ENCODE measurements at regions not wholly inside any gene's neighbourhood (a gene's known extent, or its start where the extent isn't known, plus 50 kb on each side); places are given as distances from the start of the nearest gene placed in this dataset.

DNA sequence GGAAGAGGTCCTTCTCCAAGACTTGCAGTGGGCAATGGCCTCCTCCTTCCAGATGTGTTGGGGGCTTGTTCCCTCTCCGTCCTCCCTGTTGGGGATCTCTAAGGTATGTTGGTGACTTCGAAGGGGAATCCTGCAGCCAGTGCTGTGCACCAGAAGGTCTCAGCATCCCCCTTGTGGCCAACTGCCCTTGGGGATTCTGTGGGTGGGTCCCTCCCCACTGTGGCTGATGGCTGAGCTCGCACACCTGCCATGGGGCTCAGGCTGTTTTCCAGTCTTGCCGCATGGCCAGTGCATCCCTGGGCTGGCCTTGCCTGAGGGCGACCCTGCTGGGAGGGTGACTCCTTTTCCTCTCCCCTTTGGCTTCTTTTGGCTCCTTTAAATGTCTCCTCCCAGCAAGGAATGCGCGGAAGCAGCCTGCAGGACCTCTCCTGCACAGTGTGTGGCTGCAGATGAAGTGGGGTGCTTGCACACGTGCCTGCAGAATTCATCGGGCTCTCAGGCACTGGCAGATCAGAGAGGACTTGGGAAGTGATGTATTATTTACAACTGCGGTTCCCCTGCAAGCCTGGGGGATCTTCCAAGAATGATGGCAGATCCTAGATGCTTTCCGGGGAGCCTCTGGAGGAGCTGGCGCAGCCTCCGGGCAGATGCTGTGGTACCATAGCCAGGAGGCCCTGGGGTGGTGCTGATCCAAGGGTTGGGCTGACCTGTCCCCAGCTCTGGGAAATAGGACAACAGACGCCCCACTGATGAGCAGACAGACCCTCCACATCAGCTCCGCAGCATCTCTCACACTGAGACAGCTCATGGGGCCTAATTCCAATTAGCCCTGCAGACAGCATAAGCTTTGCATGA, 410.0 kb downstream of the TCERG1L start:
- Mint-ChIP-seq H3K9me3 (peaks cover 0 to 2% (median 0%) of the 10 kb centered on the region in 7 donors), H3K4me3 (no peak overlapping the region), H3K36me3 (no peaks in the 10 kb centered on the region), H3K27me3 (no peaks in the 10 kb centered on the region), H3K4me1 (no peaks in the 10 kb centered on the region), H3K27ac (no peak overlapping the region)
- ATAC-seq (ENCODE audit: low read depth in 2 of 2) (no peak), DNase-seq (no peak)

DNA sequence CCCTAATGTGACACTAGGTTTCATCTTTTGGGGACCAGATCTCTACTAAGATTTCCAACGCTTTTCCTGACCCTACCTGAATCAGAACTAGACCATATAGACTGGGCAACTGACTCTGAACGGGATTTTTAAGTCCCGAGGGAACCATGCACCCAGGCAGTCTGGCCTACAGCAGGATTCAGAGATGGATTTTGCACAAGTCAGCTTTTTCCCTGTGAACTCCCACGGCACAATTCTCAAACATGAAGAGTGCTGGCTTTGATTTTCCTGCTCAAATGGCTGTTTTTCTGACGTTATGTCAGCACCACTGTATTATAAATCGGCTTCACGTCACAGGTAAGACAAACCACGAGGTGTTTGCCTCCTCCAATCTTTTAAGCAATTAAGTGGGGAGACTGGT, 409.1 kb downstream of the TCERG1L start:
- ATAC-seq (ENCODE audit: low read depth in 2 of 2) (no peak), DNase-seq (no peak)
- no peaks in the 10 kb centered on the region for H3K9me3 Mint-ChIP-seq
- H3K4me3 Mint-ChIP-seq: no peak overlapping the region
- no peaks in the 10 kb centered on the region for H3K36me3 Mint-ChIP-seq
- H3K27me3 Mint-ChIP-seq: no peaks in the 10 kb centered on the region
- no peaks in the 10 kb centered on the region for H3K4me1 Mint-ChIP-seq
- no peak overlapping the region for H3K27ac Mint-ChIP-seq

DNA sequence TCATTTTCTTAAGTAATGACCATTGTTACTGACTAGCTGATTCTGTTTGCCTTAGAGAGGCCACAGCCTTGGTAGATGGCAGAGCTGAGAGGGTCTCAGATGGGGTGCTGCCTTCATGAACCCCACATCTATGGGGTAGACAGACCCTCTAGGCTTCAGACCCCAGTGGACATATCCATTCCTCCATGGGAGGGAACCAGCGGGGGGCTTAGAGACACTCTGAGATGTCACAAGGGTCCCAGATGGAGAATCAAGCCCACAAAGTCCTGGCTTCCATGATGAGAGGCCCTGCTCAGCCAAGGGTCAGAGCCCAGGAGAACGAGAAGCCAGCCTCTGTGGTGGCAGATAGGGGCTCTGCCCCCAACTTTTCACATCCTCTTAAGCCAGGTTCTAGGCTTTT, 408.6 kb downstream of the TCERG1L start:
- ATAC-seq (ENCODE audit: low read depth in 2 of 2): no peak
- Mint-ChIP-seq H3K9me3 (no peaks in the 10 kb centered on the region), H3K4me3 (no peak overlapping the region), H3K4me1 (no peaks in the 10 kb centered on the region), H3K36me3 (no peaks in the 10 kb centered on the region), H3K27me3 (no peaks in the 10 kb centered on the region), H3K27ac (no peak overlapping the region)
- DNase-seq: no peak

DNA sequence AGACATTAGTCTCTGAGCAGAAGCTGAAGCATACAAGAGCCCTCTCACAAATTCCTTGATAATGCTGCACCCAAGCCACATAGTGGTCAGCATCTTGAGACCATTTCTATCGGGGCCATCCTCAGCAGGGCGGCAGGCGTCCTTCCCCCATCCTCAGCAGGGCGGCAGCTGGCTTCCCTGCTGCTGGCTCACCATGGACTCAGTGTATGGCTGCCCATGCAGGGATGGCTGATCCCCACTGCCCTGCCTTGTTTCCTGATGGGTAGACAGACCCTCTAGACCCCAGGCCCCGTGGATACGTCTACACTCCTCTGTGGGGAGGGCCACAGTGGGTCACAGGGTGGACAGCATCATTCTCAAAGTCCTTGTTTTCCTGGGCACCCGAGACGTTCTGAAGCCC, 406.8 kb downstream of the TCERG1L start:
- no peak for ATAC-seq (ENCODE audit: low read depth in 2 of 2)
- H3K27me3 Mint-ChIP-seq: no peaks in the 10 kb centered on the region

DNA sequence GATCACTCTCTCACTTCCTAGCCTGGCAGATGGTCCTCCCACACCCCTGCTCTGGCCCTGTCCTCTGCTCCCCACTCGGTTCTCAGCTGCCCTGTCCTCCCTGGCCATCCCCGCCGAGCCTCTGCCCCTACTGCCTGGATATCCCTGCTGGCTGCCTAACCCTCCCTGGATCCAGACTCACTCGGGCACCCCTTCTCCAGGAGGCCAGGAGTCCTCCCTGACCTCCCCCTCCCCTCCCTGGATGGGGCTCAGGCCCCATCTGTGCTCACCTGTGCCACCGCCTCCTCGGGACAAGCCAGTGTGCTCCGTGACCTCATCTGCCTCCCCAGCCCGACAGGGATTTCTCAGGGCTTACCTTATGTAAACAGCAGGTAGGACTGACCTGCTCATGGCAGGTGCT, 406.1 kb downstream of the TCERG1L start:
- no peaks in the 10 kb centered on the region for H3K4me1 Mint-ChIP-seq
- H3K27me3 Mint-ChIP-seq: no peaks in the 10 kb centered on the region
- no peak overlapping the region for H3K27ac Mint-ChIP-seq
- H3K36me3 Mint-ChIP-seq: no peaks in the 10 kb centered on the region
- H3K4me3 Mint-ChIP-seq: no peak overlapping the region
- no peak for DNase-seq
- ATAC-seq (ENCODE audit: low read depth in 2 of 2): no peak
- peaks cover 0 to 6% (median 0%) of the 10 kb centered on the region in 7 donors for H3K9me3 Mint-ChIP-seq

More for the DNA sequence above, 406.8 kb downstream of the TCERG1L start:
- Mint-ChIP-seq H3K4me1 (no peaks in the 10 kb centered on the region), H3K4me3 (no peak overlapping the region), H3K36me3 (no peaks in the 10 kb centered on the region), H3K9me3 (no peaks in the 10 kb centered on the region), H3K27ac (no peak overlapping the region)
- no peak for DNase-seq

DNA sequence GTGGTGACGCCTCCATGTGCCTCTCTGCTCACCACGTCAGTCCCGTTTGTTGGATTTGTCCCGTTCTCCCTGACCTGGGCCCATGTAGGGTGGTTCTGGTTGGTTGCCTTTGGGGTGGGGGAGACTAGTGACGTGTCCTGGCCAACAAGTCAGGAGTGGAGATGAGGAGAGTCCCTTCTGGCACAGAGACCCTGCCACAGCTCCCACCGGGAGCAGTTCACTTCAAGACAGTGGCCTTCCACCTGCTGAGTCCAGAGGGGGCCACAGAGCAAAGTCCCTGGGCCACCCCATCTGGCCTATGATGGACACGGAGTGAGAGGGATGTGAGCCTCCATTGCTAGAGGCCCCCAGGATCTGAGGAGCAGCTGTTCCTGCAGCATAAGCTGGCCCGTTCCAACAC, 405.6 kb downstream of the TCERG1L start:
- H3K4me3 Mint-ChIP-seq: no peak overlapping the region
- no peak for ATAC-seq (ENCODE audit: low read depth in 2 of 2)
- H3K9me3 Mint-ChIP-seq: peaks cover 0 to 6% (median 0%) of the 10 kb centered on the region in 7 donors
- no peaks in the 10 kb centered on the region for H3K4me1 Mint-ChIP-seq
- H3K27ac Mint-ChIP-seq: no peak overlapping the region
- no peaks in the 10 kb centered on the region for H3K36me3 Mint-ChIP-seq
- H3K27me3 Mint-ChIP-seq: no peaks in the 10 kb centered on the region
- DNase-seq: no peak

DNA sequence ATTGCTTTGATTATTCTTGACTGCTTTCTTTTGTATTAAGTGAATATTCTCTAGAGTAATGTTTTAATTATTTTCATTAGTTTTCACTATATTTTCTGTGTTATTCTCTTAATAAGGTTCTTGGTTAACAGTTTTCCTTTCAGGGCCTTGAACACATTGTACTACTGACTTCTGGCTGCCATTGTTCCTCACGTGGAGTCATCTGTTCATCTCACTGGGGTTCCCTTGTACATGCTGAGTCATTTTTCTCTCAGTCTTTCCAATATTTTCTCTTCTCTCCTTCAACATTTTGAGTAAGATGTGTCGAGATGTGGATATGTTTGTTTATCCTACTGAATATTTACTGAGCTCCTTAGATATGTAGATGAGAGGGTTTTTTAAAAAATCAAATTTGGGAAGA, 400.7 kb downstream of the TCERG1L start:
- Mint-ChIP-seq H3K9me3 (peaks cover 2 to 19% (median 9%) of the 10 kb centered on the region in 7 donors), H3K4me1 (no peaks in the 10 kb centered on the region), H3K27me3 (no peaks in the 10 kb centered on the region), H3K4me3 (no peak overlapping the region), H3K36me3 (no peaks in the 10 kb centered on the region), H3K27ac (no peak overlapping the region)
- ATAC-seq (ENCODE audit: low read depth in 2 of 2): no peak
- no peak for DNase-seq

DNA sequence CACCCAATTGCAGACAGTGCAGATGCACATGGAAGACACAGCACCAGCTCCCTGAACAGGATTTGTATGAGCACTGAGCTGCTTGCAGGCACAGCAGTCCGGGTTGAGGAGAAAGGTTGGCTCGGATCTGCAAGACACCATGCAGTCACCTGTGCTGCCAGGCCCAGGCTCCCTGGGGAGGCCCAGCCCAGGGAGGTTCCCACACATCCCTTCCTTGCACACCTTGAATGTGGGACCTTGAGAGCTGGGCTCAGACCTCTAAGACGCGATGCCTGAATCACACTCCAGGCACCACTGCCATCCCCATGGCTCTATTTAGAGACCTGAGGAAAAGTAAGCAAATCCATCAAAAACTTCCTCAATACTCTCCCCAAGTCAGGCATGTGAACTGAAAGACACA, 397.7 kb downstream of the TCERG1L start:
- Mint-ChIP-seq H3K27ac (no peak overlapping the region), H3K4me3 (no peak overlapping the region), H3K27me3 (no peaks in the 10 kb centered on the region), H3K4me1 (no peaks in the 10 kb centered on the region), H3K9me3 (peaks cover 2 to 19% (median 12%) of the 10 kb centered on the region in 7 donors), H3K36me3 (no peaks in the 10 kb centered on the region)
- ATAC-seq (ENCODE audit: low read depth in 2 of 2): no peak
- DNase-seq: no peak

DNA sequence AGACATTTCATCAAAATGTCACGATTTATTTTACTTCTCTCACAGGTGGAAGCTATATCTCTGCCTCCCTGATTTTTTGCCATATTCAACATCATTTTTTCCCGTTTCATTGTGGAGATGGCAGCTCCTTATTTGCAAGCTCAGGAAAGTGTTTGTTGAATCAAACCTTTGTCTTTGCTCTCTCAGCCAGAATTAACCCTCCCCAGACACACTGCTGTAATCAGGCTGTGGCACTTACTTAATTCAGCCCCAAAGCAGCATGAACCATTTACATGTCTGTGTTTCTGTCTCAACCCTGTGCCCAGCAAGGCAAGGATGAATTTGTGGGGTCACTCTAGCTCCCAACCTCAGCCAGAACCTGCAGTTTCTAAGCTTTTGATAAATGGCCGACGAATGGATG, 397.2 kb downstream of the TCERG1L start:
- Mint-ChIP-seq H3K4me1 (no peaks in the 10 kb centered on the region), H3K9me3 (peaks cover 2 to 19% (median 12%) of the 10 kb centered on the region in 7 donors), H3K36me3 (no peaks in the 10 kb centered on the region), H3K4me3 (no peak overlapping the region), H3K27ac (no peak overlapping the region), H3K27me3 (no peaks in the 10 kb centered on the region)
- no peak for ATAC-seq (ENCODE audit: low read depth in 2 of 2)
- no peak for DNase-seq

DNA sequence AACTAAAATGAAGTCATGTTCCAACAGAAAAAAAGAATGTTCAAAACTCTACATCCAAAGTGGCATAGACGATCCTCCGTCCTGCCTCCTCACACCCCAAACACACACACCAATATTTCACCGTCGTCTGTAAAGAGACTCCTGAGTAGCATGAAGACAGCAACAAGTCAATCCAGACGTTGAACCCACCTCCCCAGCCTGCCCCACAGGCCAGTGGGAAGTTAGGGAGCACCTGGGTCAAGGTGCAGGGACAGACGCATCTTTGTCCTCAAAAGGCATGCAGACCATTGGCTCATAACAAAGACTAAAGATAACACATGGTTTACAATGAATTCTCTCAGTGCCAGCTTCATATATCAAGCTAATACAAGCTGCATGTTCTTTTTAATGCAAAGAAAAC, 396.5 kb downstream of the TCERG1L start:
- Mint-ChIP-seq H3K36me3 (no peaks in the 10 kb centered on the region), H3K27me3 (no peaks in the 10 kb centered on the region), H3K4me3 (no peak overlapping the region), H3K27ac (peak overlapping the region in 1 of 6 donors; percentile 60), H3K9me3 (peaks cover 2 to 19% (median 12%) of the 10 kb centered on the region in 7 donors), H3K4me1 (no peaks in the 10 kb centered on the region)
- no peak for DNase-seq
- no peak for ATAC-seq (ENCODE audit: low read depth in 2 of 2)

DNA sequence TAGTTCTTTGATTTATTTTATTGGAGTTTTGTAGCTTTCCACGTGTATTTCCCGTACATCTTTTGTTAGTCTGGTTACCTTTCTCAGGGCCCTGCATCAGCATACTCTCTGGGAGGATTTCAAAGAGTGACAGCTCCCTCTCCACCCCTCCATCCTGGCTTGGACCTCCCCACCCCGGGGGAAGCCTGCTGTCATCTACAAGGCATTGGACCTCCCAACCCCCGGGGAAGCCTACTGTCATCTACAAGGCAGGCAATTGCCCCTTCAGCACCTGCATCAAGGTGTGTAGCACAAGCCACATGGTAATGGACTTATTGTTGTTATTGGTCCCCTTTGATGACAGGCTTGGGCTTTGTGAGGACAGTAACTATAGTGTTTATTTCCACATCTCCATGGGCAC, 390.1 kb downstream of the TCERG1L start:
- Mint-ChIP-seq H3K9me3 (peaks cover 0 to 3% (median 0%) of the 10 kb centered on the region in 7 donors), H3K27me3 (no peaks in the 10 kb centered on the region), H3K4me3 (no peak overlapping the region), H3K27ac (no peak overlapping the region), H3K4me1 (no peaks in the 10 kb centered on the region), H3K36me3 (no peaks in the 10 kb centered on the region)
- no peak for DNase-seq
- ATAC-seq (ENCODE audit: low read depth in 2 of 2): no peak

DNA sequence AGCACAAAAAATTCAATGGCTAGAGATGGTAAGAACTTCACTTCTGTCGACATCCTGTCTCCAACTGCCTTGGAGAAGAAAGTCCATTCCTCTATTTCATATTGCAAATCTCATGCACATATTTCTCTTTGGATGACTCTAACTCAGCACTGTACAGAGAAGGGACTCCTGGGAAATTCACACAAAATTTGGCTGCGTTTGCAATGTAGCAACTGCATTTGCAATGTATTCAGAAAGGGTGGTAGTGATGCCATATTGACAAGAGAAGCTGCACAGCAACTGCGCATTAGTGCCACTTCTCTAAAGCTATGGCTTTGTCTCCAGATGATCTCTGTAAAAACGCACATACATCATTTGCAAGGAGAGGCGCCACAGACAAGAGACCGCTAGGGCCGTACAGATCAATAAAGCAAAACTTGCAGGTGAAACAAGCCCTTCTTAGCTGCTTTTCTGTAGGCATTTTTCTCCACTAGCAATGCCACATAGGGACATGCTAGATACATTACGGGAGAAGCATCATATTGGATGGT, 389.5 kb downstream of the TCERG1L start:
- Mint-ChIP-seq H3K27ac (no peak overlapping the region), H3K4me1 (no peaks in the 10 kb centered on the region), H3K9me3 (no peaks in the 10 kb centered on the region), H3K27me3 (no peaks in the 10 kb centered on the region), H3K4me3 (no peak overlapping the region), H3K36me3 (no peaks in the 10 kb centered on the region)
- no peak for DNase-seq
- ATAC-seq (ENCODE audit: low read depth in 2 of 2): no peak

DNA sequence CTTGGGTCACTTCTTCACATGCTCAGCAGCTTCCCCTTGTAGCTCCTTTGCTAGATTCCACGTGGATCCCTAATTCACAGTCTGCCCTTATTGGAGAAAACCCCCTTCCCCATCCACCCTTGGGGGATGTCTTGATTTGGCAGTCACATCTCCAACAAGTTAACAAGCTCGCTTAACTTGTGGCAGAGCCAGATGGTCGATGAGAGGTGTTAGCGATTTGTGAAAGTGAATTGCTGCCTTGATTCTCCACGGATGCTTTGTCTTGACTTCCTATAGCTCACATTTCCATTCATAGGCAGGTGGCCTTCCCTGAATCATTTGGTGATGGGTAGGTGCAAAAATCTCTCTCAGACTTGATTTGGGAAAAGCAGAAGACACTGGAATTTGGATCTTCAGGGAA, 387.9 kb downstream of the TCERG1L start:
- no peak overlapping the region for H3K27ac Mint-ChIP-seq
- H3K4me1 Mint-ChIP-seq: no peaks in the 10 kb centered on the region
- no peak for DNase-seq
- H3K4me3 Mint-ChIP-seq: no peak overlapping the region
- H3K36me3 Mint-ChIP-seq: no peaks in the 10 kb centered on the region
- no peaks in the 10 kb centered on the region for H3K27me3 Mint-ChIP-seq
- no peak for ATAC-seq (ENCODE audit: low read depth in 2 of 2)
- no peaks in the 10 kb centered on the region for H3K9me3 Mint-ChIP-seq

DNA sequence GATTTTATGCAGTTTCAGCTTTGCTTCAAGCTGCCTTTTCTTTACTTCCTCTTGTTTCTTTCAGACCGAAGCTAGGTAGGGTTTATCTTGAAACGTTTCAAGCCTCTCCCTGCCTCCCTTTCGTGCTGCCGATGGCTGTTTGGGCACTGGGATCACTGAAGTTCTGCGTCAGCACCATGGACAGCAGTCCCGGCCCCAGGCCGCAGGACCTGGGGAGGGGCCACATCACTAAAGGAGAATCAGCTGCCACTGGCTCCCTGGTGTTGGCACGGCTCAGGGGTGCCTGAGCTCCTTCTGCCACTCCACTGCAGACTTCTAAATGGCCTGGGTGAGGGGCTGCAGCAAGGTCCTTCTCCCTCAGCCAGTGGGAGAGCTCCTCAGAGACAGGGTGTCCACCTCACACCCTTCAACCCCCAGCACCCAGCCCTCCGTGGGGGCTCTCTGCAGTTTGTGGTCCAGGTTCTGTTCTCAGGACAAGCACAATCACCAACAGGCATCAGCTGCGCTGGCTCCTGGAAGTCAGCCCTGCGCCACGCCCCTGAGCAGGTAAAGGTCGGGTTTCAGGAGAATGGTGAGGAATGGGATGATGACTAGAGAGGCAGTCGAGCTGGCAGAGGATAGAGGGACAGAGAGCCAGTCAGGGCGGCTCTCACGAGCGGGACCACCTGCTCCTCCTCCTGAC, 387.2 kb downstream of the TCERG1L start:
- Mint-ChIP-seq H3K27ac (no peak overlapping the region), H3K27me3 (no peaks in the 10 kb centered on the region), H3K4me3 (no peak overlapping the region), H3K36me3 (no peaks in the 10 kb centered on the region), H3K9me3 (no peaks in the 10 kb centered on the region), H3K4me1 (no peaks in the 10 kb centered on the region)
- DNase-seq (no peak), ATAC-seq (ENCODE audit: low read depth in 2 of 2) (no peak)
